Endothelial cell of umbilical vein (primary cell): ENCODE measurements at regions not wholly inside any gene's neighbourhood (a gene's known extent, or its start where the extent isn't known, plus 50 kb on each side); places are given as distances from the start of the nearest gene placed in this dataset.

Source experiments
- BruUV-seq: library from RNA; stranded (reverse); fragments of 400-500 nt; replicated peaks from 2 replicates; lab custom pipeline; 2021; lab: Mats Ljungman, UMichigan
- CTCF ChIA-PET: fragments of 300-600, 350-600 bp; sonication (Branson Sonifier 250); formaldehyde crosslinking; loops from one replicate; lab custom pipeline; 2021; ENCODE audit warnings: antibody characterized with exemption, inconsistent platforms; lab: Charles Lee
- POLR2A ChIA-PET: fragments of 300-600, 350-600 bp; sonication (Branson Sonifier 250); formaldehyde crosslinking; loops from one replicate; lab custom pipeline; 2021; ENCODE audit warnings: antibody characterized with exemption, inconsistent platforms; lab: Charles Lee
- DNase-seq: peaks from one replicate; pipeline ENCODE4 v3.0.0-alpha.2; 2011; ENCODE audit warnings: low read depth, low spot score
- FAIRE-seq: peaks from 2 replicates; lab custom pipeline; 2011; peaks lifted over from hg19 to GRCh38; lab: Jason Lieb, UNC
- H2AFZ ChIP-seq: 2 replicates; pipeline ENCODE4 v1.6.0; 2012; ENCODE audit warnings: low read depth, low read length, control low read depth, inconsistent platforms
- H3K27ac ChIP-seq: 2 replicates; pipeline ENCODE4 v1.5.1; 2011; ENCODE audit warnings: low read depth, mild to moderate bottlenecking, control low read depth, low read length, moderate library complexity; ENCODE audit not compliant: insufficient read depth
- H3K27me3 ChIP-seq, 2 experiments: 2 replicates each; pipeline versions ENCODE4 v1.6.0 to v1.6.1; 2011; ENCODE audit warnings: low read length in 2 of 2, mixed read lengths in 1 of 2; ENCODE audit not compliant: control insufficient read depth in 2 of 2, insufficient read depth in 2 of 2
- H3K36me3 ChIP-seq, 2 experiments: 2 replicates in 1 of 2; 3 replicates in 1 of 2; pipeline ENCODE4 v1.5.1; 2011; ENCODE audit warnings: low read length in 2 of 2, mild to moderate bottlenecking in 1 of 2, moderate library complexity in 1 of 2; ENCODE audit not compliant: control insufficient read depth in 2 of 2, insufficient read depth in 2 of 2; ENCODE audit errors: extremely low read depth in 1 of 2
- H3K4me1 ChIP-seq: 3 replicates; pipeline ENCODE4 v1.5.1; 2011; ENCODE audit warnings: mild to moderate bottlenecking, low read length; ENCODE audit not compliant: control insufficient read depth, insufficient read depth; ENCODE audit errors: extremely low read depth
- H3K4me2 ChIP-seq: 2 replicates; pipeline ENCODE4 v1.6.1; 2011; ENCODE audit warnings: low read length, control low read depth, mixed read lengths; ENCODE audit not compliant: insufficient read depth
- H3K4me3 ChIP-seq, 3 experiments: fragments of 200-600 bp in 1 of 3; sonication (generic), shearing (Covaris generic) in 1 of 3; replicated peaks in 1 of 3; 2 replicates each; pipeline ENCODE4 v1.5.1; 2011 to 2016; ENCODE audit warnings: control low read depth in 3 of 3, low read length in 3 of 3, mild to moderate bottlenecking in 2 of 3, inconsistent platforms in 1 of 3, low read depth in 1 of 3, moderate library complexity in 1 of 3; ENCODE audit not compliant: insufficient read depth in 1 of 3
- H3K79me2 ChIP-seq: 2 replicates; pipeline ENCODE4 v1.6.0; 2012; ENCODE audit warnings: low read length, inconsistent platforms; ENCODE audit not compliant: control insufficient read depth, insufficient read depth
- H3K9ac ChIP-seq: replicated peaks from 2 replicates; pipeline ENCODE3; 2011; ENCODE audit warnings: low read length, control low read depth; ENCODE audit not compliant: insufficient read depth; ENCODE audit errors: extremely low read depth
- H3K9me1 ChIP-seq: replicated peaks from 3 replicates; pipeline ENCODE4 v1.6.0; 2011; ENCODE audit warnings: mild to moderate bottlenecking, low read length; ENCODE audit not compliant: control insufficient read depth, insufficient read depth; ENCODE audit errors: extremely low read depth
- H3K9me3 ChIP-seq: replicated peaks from 2 replicates; pipeline ENCODE4 v1.5.1; 2012; ENCODE audit warnings: low read length, inconsistent platforms; ENCODE audit not compliant: control insufficient read depth, insufficient read depth
- H4K20me1 ChIP-seq: replicated peaks from 2 replicates; pipeline ENCODE3; 2011; ENCODE audit warnings: mild to moderate bottlenecking, low read length; ENCODE audit not compliant: control insufficient read depth, insufficient read depth; ENCODE audit errors: extremely low read depth
- CTCF ChIP-seq, 2 donors: IDR thresholded peaks; 1 replicate in 1 of 2; 2 replicates in 1 of 2; pipeline ENCODE4 v1.5.1; 2011; ENCODE audit warnings: low read length in 2 of 2, mild to moderate bottlenecking in 2 of 2, moderate library complexity in 2 of 2, control low read depth in 1 of 2, inconsistent platforms in 1 of 2, low read depth in 1 of 2; ENCODE audit not compliant: insufficient read depth in 1 of 2; ENCODE audit errors: extremely low read depth in 1 of 2
- EZH2 ChIP-seq: IDR thresholded peaks from 2 replicates; pipeline ENCODE4 v1.6.1; 2012; ENCODE audit warnings: borderline replicate concordance, low read depth, mild to moderate bottlenecking, moderate library complexity, low read length, inconsistent platforms; ENCODE audit not compliant: severe bottlenecking
- FOS ChIP-seq: IDR thresholded peaks from 2 replicates; pipeline ENCODE4 v1.6.1; 2011; ENCODE audit warnings: mild to moderate bottlenecking, low read length, moderate library complexity, borderline replicate concordance; ENCODE audit not compliant: insufficient read depth
- GATA2 ChIP-seq: IDR thresholded peaks from 2 replicates; pipeline ENCODE4 v1.7.0; 2011; ENCODE audit warnings: low read depth, mild to moderate bottlenecking, moderate library complexity, mixed read lengths, low read length; ENCODE audit not compliant: insufficient read length, insufficient read depth
- JUN ChIP-seq: IDR thresholded peaks from 2 replicates; pipeline ENCODE4 v1.6.1; 2011; ENCODE audit warnings: borderline replicate concordance, low read depth; ENCODE audit not compliant: insufficient read length, insufficient read depth
- MAX ChIP-seq: IDR thresholded peaks from 2 replicates; pipeline ENCODE4 v1.6.1; 2011; ENCODE audit not compliant: insufficient read depth, insufficient read length
- MYC ChIP-seq: IDR thresholded peaks from one replicate; pipeline ENCODE4 v1.6.1; 2011; ENCODE audit warnings: mild to moderate bottlenecking, low read depth, low read length
- POLR2A ChIP-seq: IDR thresholded peaks from 2 replicates; pipeline ENCODE4 v1.6.1; 2012; ENCODE audit warnings: low read depth, mild to moderate bottlenecking, control low read depth, low read length
- POLR2AphosphoS5 ChIP-seq: IDR thresholded peaks from 2 replicates; pipeline ENCODE4 v1.6.1; 2012; ENCODE audit warnings: low read depth, mild to moderate bottlenecking, control low read depth, low read length, moderate library complexity; ENCODE audit not compliant: insufficient read depth
- dilution Hi-C: fragments of 300-500 bp; cut with MboI; formaldehyde crosslinking; loops from one replicate; pipeline ENCODE4 v1.15.0; 2019; ENCODE audit warnings: low sequenced_read_pairs; ENCODE audit not compliant: extremely low pct_ligation_motif_present
- intact Hi-C: fragments of 100-400 bp; cut with micrococcal nuclease; formaldehyde crosslinking; loops from one replicate; pipeline ENCODE4 v1.10.0; 2022

GRCh38 chr18:31223371-31223770 lies 60.7 kb upstream of the DSC1 start:
- ChIA-PET POLR2A (no interaction called here), CTCF (no interaction called here)
- no peaks in the 10 kb centered on the region for H3K36me3 ChIP-seq
- no TSS peak for BruUV-seq
- DNase-seq = no peak
- H3K27ac ChIP-seq = no peak overlapping the region
- intact Hi-C loops (no loop called here), dilution Hi-C loops (no loop called here)
- H3K4me1 ChIP-seq = no peaks in the 10 kb centered on the region
- TF ChIP-seq MAX (no peak), POLR2A (no peak), GATA2 (no peak), POLR2AphosphoS5 (no peak), JUN (no peak), MYC (no peak), CTCF (IDR thresholded peaks at IDR 0.05; ENCODE audit: extremely low read depth in 1 of 2, insufficient read depth in 1 of 2, low read depth in 1 of 2, low read length in 2 of 2) (no peak), EZH2 (no peak), FOS (no peak)
- no peak overlapping the region for H3K4me3 ChIP-seq
- H2AFZ ChIP-seq = no peak overlapping the region
- H3K9ac ChIP-seq = no peak overlapping the region
- no peaks in the 10 kb centered on the region for H3K79me2 ChIP-seq
- H3K27me3 ChIP-seq = no peaks in the 10 kb centered on the region
- H3K4me2 ChIP-seq = no peak overlapping the region
- FAIRE-seq = no peak
- no peaks in the 10 kb centered on the region for H3K9me1 ChIP-seq
- no peaks in the 10 kb centered on the region for H4K20me1 ChIP-seq
- H3K9me3 ChIP-seq = no peaks in the 10 kb centered on the region
